SK-N-MC (cell line): ENCODE measurements at regions not wholly inside any gene's neighbourhood (a gene's known extent, or its start where the extent isn't known, plus 50 kb on each side); places are given as distances from the start of the nearest gene placed in this dataset.

Source experiments
- DNase-seq: peaks from one replicate; pipeline ENCODE4 v3.0.0-alpha.2; 2011; ENCODE audit warnings: low read depth, low spot score
- H3K27ac ChIP-seq: fragments of 200-600 bp; sonication (generic); 2 replicates; pipeline ENCODE4 v1.5.1; 2016; ENCODE audit warnings: mixed run types
- H3K36me3 ChIP-seq: fragments of 200-600 bp; sonication (generic); 2 replicates; pipeline ENCODE4 v1.6.1; 2017; ENCODE audit warnings: antibody characterized with exemption, low read length, mixed read lengths; ENCODE audit not compliant: insufficient read depth
- H3K4me3 ChIP-seq: fragments of 200-600 bp; sonication (generic); 2 replicates; pipeline ENCODE4 v1.5.1; 2016
- H3K9ac ChIP-seq: fragments of 200-600 bp; sonication (generic); 2 replicates; pipeline ENCODE4 v1.8.0; 2017; ENCODE audit warnings: mixed run types, mixed read lengths; ENCODE audit not compliant: insufficient read length
- H3K9me3 ChIP-seq: fragments of 200-600 bp; sonication (generic); 2 replicates; pipeline ENCODE4 v1.6.1; 2017; ENCODE audit warnings: low read depth, mild to moderate bottlenecking, antibody characterized with exemption, low read length, moderate library complexity, mixed read lengths
- EZH2 ChIP-seq: fragments of 200-600 bp; sonication (generic); IDR thresholded peaks from one replicate; pipeline ENCODE4 v1.6.1; 2017; ENCODE audit warnings: antibody characterized with exemption
- FOXP2 ChIP-seq: optimal IDR thresholded peaks from 2 replicates; pipeline ENCODE3; 2011; ENCODE audit warnings: mild to moderate bottlenecking, moderate library complexity; ENCODE audit not compliant: insufficient read depth; ENCODE audit errors: extremely low read length, control extremely low read depth
- POLR2AphosphoS5 ChIP-seq: IDR thresholded peaks from 2 replicates; pipeline ENCODE4 v1.6.1; 2012; ENCODE audit warnings: mild to moderate bottlenecking, low read depth, low read length, borderline replicate concordance

- Histone ChIP-seq H3K27ac (no peak overlapping the region), H3K4me3 (no peak overlapping the region), H3K9me3 (peaks cover 4% of the 10 kb centered on the region; the same call in 1 of the 2 replicates), H3K36me3 (no peaks in the 10 kb centered on the region), H3K9ac (no peak overlapping the region)
- no peak for DNase-seq
- TF ChIP-seq POLR2AphosphoS5 = no peak
- TF ChIP-seq FOXP2 = no peak
- no peak for TF ChIP-seq EZH2
Measured at GRCh38 chrX:40928076-40928475, 157.2 kb upstream of the USP9X start.

GRCh38 chrX:40931921-40932320 is 153.3 kb upstream of the USP9X start:
- H3K9ac ChIP-seq = no peak overlapping the region
- no peak overlapping the region for H3K27ac ChIP-seq
- DNase-seq = no peak
- peaks cover 4% of the 10 kb centered on the region; the same call in 1 of the 2 replicates for H3K9me3 ChIP-seq
- TF ChIP-seq POLR2AphosphoS5 (no peak), EZH2 (no peak), FOXP2 (no peak)
- H3K36me3 ChIP-seq = no peaks in the 10 kb centered on the region
- no peak overlapping the region for H3K4me3 ChIP-seq

GRCh38 chrX:40933132-40933705 is 152.0 kb upstream of the USP9X start:
- Histone ChIP-seq H3K36me3 (no peaks in the 10 kb centered on the region), H3K9me3 (no peaks in the 10 kb centered on the region), H3K4me3 (peak overlapping the region; percentile 73), H3K27ac (peak overlapping the region; percentile 92), H3K9ac (peak overlapping the region; percentile 67)
- TF ChIP-seq FOXP2 = no peak
- no peak; the same call in 1 of the 2 replicates for TF ChIP-seq POLR2AphosphoS5
- TF ChIP-seq EZH2 = no peak
- DNase-seq = peak; percentile 40

GRCh38 chrX:40933706-40934425 is 151.4 kb upstream of the USP9X start:
- peak; percentile 6 for DNase-seq
- no peaks in the 10 kb centered on the region for H3K9me3 ChIP-seq
- peak overlapping the region; percentile 92 for H3K27ac ChIP-seq
- TF ChIP-seq EZH2 = no peak
- TF ChIP-seq POLR2AphosphoS5 = no peak
- peak overlapping the region; percentile 73 for H3K4me3 ChIP-seq
- peak overlapping the region; percentile 67 for H3K9ac ChIP-seq
- H3K36me3 ChIP-seq = no peaks in the 10 kb centered on the region

GRCh38 chrX:40936827-40937226 is 148.4 kb upstream of the USP9X start:
- H3K4me3 ChIP-seq = no peak overlapping the region
- H3K9me3 ChIP-seq = no peaks in the 10 kb centered on the region
- no peak overlapping the region for H3K9ac ChIP-seq
- DNase-seq = no peak
- no peaks in the 10 kb centered on the region for H3K36me3 ChIP-seq
- no peak overlapping the region for H3K27ac ChIP-seq
- no peak for TF ChIP-seq POLR2AphosphoS5

GRCh38 chrX:40938423-40938822 is 146.8 kb upstream of the USP9X start:
- Histone ChIP-seq H3K27ac (no peak overlapping the region), H3K9ac (no peak overlapping the region), H3K4me3 (no peak overlapping the region), H3K36me3 (no peaks in the 10 kb centered on the region), H3K9me3 (no peaks in the 10 kb centered on the region)
- DNase-seq = no peak
- TF ChIP-seq FOXP2 (no peak), POLR2AphosphoS5 (no peak), EZH2 (no peak)

- no peaks in the 10 kb centered on the region for H3K36me3 ChIP-seq
- TF ChIP-seq FOXP2 (no peak), POLR2AphosphoS5 (no peak), EZH2 (no peak)
Measured at GRCh38 chrX:40943093-40943641, 142.1 kb upstream of the USP9X start.

GRCh38 chrX:40945361-40945713 is 139.9 kb upstream of the USP9X start:
- no peak overlapping the region for H3K4me3 ChIP-seq
- H3K9ac ChIP-seq = no peak overlapping the region
- no peak for DNase-seq
- no peak overlapping the region for H3K27ac ChIP-seq
- H3K9me3 ChIP-seq = no peaks in the 10 kb centered on the region
- no peaks in the 10 kb centered on the region for H3K36me3 ChIP-seq
- TF ChIP-seq FOXP2 (no peak), POLR2AphosphoS5 (no peak), EZH2 (no peak)

More at GRCh38 chrX:40943093-40943641, 142.1 kb upstream of the USP9X start:
- Histone ChIP-seq H3K9me3 (no peaks in the 10 kb centered on the region), H3K9ac (no peak overlapping the region), H3K4me3 (no peak overlapping the region), H3K27ac (no peak overlapping the region)
- no peak for DNase-seq
